ENCODE measurements at regions not wholly inside any gene's neighbourhood (a gene's known extent, or its start where the extent isn't known, plus 50 kb on each side); places are given as distances from the start of the nearest gene placed in this dataset.

- no peak for TF ChIP-seq CTCF (IDR thresholded peaks at IDR 0.05)
- TF ChIP-seq EZH2 (IDR thresholded peaks at IDR 0.05; ENCODE audit: borderline replicate concordance, insufficient read depth, low read depth, low read length, poor library complexity, severe bottlenecking): no peak
These were observed 70.0 kb upstream of the PTGS2 start for GRCh38 chr1:186750257-186750656.

Measured in B cell (primary cell).